Duodenal mucosa (tissue), 2 donors: ENCODE measurements at regions not wholly inside any gene's neighbourhood (a gene's known extent, or its start where the extent isn't known, plus 50 kb on each side); places are given as distances from the start of the nearest gene placed in this dataset.

Experiments
- H3K27ac ChIP-seq: one replicate; pipeline ENCODE4 v1.7.0; 2013; ENCODE audit warnings: low read depth, low read length
- H3K27me3 ChIP-seq, 2 donors: one replicate each; pipeline ENCODE4 v1.7.0; 2013; ENCODE audit warnings: low read length in 2 of 2, control low read depth in 1 of 2; ENCODE audit not compliant: insufficient read depth in 2 of 2, control insufficient read depth in 1 of 2
- H3K36me3 ChIP-seq, 2 donors: one replicate each; pipeline ENCODE4 v1.7.0; 2013; ENCODE audit warnings: low read length in 2 of 2, control low read depth in 1 of 2; ENCODE audit not compliant: insufficient read depth in 2 of 2, control insufficient read depth in 1 of 2
- H3K4me1 ChIP-seq, 2 donors: one replicate each; pipeline ENCODE4 v1.7.0; 2013; ENCODE audit warnings: low read length in 2 of 2, control low read depth in 1 of 2; ENCODE audit not compliant: insufficient read depth in 2 of 2, control insufficient read depth in 1 of 2
- H3K4me3 ChIP-seq, 2 donors: one replicate each; pipeline ENCODE4 v1.7.0; 2013; ENCODE audit warnings: low read length in 2 of 2, low read depth in 1 of 2
- H3K9ac ChIP-seq, 2 donors: one replicate each; pipeline ENCODE4 v1.7.0; 2013; ENCODE audit warnings: low read length in 2 of 2, low read depth in 1 of 2
- H3K9me3 ChIP-seq, 2 donors: one replicate each; pipeline ENCODE4 v1.7.0; 2013; ENCODE audit warnings: low read length in 2 of 2, control low read depth in 1 of 2; ENCODE audit not compliant: control insufficient read depth in 1 of 2

- Histone ChIP-seq H3K9me3 (no peaks in the 10 kb centered on the region), H3K4me3 (no peak overlapping the region), H3K27me3 (no peaks in the 10 kb centered on the region), H3K4me1 (no peaks in the 10 kb centered on the region), H3K9ac (no peak overlapping the region), H3K36me3 (no peaks in the 10 kb centered on the region), H3K27ac (no peak overlapping the region)
Observed at GRCh38 chr1:58157256-58157655, 389.3 kb downstream of the OMA1 start.

DNA sequence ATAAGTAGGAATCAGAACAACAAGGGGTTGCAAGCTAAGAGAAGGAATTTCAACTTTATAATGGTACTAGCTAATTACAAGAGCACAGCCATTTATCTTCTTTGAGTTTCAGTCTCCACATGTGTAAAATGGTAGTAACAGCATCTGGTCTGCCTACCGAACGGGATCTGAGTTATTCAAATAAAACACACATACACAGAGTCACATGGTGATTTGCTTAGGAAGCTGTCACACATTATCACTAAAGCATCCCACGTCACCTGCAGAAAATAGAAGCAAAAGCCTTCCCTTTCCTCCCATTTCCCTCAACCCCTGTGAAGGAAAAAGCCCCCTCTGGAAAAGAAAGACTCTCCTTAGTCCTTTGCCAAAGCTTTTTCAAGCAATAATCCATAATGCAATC, 389.7 kb downstream of the OMA1 start:
- Histone ChIP-seq H3K36me3 (no peaks in the 10 kb centered on the region), H3K4me1 (no peaks in the 10 kb centered on the region), H3K4me3 (no peak overlapping the region), H3K9me3 (no peaks in the 10 kb centered on the region), H3K27me3 (no peaks in the 10 kb centered on the region), H3K9ac (no peak overlapping the region), H3K27ac (no peak overlapping the region)

- H3K27ac ChIP-seq = no peak overlapping the region
Observed at GRCh38 chr1:58156124-58156468, 390.4 kb downstream of the OMA1 start.

DNA sequence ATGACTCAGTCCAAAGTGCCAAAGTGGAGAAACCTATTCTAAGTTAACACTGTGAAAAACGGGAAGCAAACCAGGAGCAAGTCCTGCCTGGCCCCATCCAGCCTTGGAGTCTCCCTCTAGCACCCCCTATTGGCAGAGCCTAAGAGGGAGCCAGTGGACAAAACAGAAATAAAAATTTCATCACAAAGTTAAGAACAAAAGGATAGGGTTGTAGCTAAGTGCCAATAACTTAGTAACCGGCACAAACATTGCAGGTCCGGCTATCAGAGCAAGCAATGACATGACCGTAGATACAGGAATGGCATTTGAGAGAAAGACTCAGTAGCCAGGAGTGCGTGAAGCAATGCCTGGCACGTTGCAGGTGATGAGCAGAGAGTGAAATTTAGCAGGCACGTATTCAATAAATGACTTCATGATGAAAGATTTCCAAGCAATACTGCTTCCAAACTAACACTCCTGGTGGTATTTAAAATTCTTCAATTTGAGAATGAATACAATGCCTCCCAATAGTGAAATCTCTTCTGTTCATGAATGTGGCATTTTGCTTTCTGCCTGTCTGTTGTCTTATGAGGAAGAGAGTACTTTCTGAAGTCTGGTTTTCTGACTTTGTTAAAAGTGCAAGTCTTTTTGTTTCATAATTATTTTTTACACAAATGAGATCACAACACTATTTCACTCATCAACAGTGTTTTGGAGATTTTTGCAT, 391.0 kb downstream of the OMA1 start:
- Histone ChIP-seq H3K27ac (no peak overlapping the region), H3K9me3 (no peaks in the 10 kb centered on the region), H3K9ac (no peak overlapping the region), H3K27me3 (no peaks in the 10 kb centered on the region), H3K4me1 (no peaks in the 10 kb centered on the region), H3K4me3 (no peak overlapping the region), H3K36me3 (no peaks in the 10 kb centered on the region)

More at GRCh38 chr1:58156124-58156468, 390.4 kb downstream of the OMA1 start:
- Histone ChIP-seq H3K4me3 (no peak overlapping the region), H3K9ac (no peak overlapping the region), H3K36me3 (no peaks in the 10 kb centered on the region), H3K4me1 (no peaks in the 10 kb centered on the region), H3K9me3 (no peaks in the 10 kb centered on the region), H3K27me3 (no peaks in the 10 kb centered on the region)

DNA sequence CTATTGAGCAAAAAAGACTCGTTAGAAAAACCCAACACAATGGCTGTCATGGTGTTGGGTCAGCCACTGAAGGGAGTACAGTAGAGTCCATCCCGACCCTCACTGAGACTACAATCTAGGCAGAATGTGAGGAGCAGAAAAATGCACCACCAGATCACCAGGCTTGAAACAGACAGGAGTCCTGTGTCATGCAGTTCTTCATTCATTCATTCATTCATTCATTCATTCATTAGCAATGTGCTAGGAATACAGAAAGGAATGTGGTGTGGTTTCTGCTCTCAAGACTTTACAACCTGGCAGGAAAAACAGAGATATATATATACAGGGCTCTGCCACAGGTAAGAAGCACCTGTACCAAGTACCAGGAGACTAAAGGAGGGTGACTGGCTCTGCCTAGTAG, 392.3 kb downstream of the OMA1 start:
- Histone ChIP-seq H3K27me3 (no peaks in the 10 kb centered on the region), H3K4me1 (no peaks in the 10 kb centered on the region), H3K9ac (no peak overlapping the region), H3K36me3 (no peaks in the 10 kb centered on the region), H3K9me3 (no peaks in the 10 kb centered on the region), H3K27ac (no peak overlapping the region), H3K4me3 (no peak overlapping the region)

DNA sequence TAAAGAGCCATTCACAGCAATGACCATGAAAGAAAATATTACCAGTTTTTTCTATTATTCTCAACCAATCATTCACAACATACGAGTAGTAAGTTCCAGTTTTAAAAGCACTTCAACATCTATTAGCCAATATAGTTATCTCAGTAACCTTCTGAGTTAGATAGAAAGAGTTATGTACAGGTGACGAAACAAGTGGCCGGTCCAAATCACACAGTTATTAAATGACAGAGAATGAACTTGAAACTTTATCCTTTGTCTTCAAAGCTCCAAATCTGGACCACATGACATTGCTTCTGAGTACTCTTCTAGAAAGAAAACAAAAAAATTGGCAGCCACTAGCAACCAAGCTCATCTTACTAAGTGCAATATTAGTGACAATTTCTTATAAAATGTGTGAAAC, 393.8 kb downstream of the OMA1 start:
- H3K4me1 ChIP-seq = no peaks in the 10 kb centered on the region
- H3K27ac ChIP-seq = no peak overlapping the region
- H3K9me3 ChIP-seq = no peaks in the 10 kb centered on the region
- no peak overlapping the region for H3K4me3 ChIP-seq
- no peaks in the 10 kb centered on the region for H3K27me3 ChIP-seq
- H3K36me3 ChIP-seq = no peaks in the 10 kb centered on the region
- no peak overlapping the region for H3K9ac ChIP-seq

- H3K36me3 ChIP-seq = no peaks in the 10 kb centered on the region
Observed at GRCh38 chr1:58149271-58149812, 397.2 kb downstream of the OMA1 start.

DNA sequence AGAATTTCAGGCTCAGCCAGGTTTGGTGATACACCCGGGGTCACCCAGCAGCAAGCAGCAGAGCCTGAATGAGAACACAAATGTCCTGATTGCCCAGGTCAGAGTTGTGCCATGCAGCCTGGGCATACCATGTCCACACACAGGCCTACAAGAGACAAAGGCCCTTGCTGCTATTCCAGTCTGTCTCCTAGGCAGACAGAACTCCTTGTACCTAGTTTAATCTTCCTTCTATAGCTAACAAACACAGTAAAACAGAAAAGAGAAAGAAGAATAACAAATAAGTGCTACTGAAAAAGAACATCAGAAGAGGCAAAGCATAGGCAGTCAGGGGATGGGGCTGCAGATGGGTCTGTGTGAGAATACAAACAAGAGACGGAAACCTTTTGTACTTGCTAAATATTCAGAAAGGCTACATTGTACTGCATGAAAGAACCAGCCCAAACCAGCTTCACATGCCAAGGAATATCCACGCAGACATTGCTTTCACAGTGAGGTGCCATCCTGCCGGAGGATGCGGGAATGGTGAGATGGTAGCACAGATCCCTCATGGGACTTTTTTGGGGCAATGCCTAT, 401.7 kb downstream of the OMA1 start:
- Histone ChIP-seq H3K4me1 (no peaks in the 10 kb centered on the region), H3K27me3 (no peaks in the 10 kb centered on the region), H3K9me3 (no peaks in the 10 kb centered on the region), H3K27ac (no peak overlapping the region), H3K4me3 (no peak overlapping the region), H3K36me3 (no peaks in the 10 kb centered on the region), H3K9ac (no peak overlapping the region)

More at GRCh38 chr1:58149271-58149812, 397.2 kb downstream of the OMA1 start:
- H3K9me3 ChIP-seq = no peaks in the 10 kb centered on the region
- no peak overlapping the region for H3K9ac ChIP-seq
- no peak overlapping the region for H3K27ac ChIP-seq
- H3K4me3 ChIP-seq = no peak overlapping the region
- H3K4me1 ChIP-seq = no peaks in the 10 kb centered on the region
- H3K27me3 ChIP-seq = no peaks in the 10 kb centered on the region

DNA sequence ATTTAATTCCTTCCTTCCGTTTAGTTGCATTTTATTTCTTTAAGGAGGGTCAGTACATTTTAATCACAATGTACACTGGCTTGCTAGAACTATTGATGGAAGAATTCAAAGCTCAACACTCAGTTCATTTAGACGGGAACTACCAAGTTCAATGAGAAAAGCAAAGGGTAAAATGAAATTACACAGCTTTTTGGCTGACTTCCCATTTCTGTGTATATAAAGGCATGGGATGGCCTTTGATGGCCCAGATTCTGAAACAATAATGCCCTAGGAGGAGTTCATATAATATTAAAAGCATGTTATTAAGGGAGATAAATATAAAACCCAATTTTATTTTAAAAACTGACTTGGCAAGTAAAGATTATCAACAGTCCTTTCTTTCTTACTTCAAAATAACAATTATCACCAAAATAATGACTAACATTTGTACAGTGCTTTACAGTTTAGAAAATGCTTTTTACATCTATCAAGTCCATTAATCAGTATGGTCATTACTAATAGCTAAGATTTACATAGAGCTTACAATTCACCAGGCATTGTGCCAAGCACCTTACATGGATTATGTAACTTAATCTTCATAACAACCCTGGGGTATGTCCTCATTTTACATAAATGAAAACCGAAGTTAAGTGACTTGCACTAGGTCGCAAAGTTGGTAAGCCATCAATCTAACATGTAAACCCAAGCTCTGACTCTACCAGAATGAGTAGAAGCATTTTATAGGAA, 402.4 kb downstream of the OMA1 start:
- no peak overlapping the region for H3K9ac ChIP-seq
- no peaks in the 10 kb centered on the region for H3K4me1 ChIP-seq
- no peaks in the 10 kb centered on the region for H3K36me3 ChIP-seq
- H3K9me3 ChIP-seq = no peaks in the 10 kb centered on the region
- H3K27ac ChIP-seq = no peak overlapping the region
- no peak overlapping the region for H3K4me3 ChIP-seq
- no peaks in the 10 kb centered on the region for H3K27me3 ChIP-seq

GRCh38 chr1:58136387-58136786, 410.1 kb downstream of the OMA1 start:
- no peaks in the 10 kb centered on the region for H3K36me3 ChIP-seq
- H3K27me3 ChIP-seq = no peaks in the 10 kb centered on the region
- no peak overlapping the region for H3K27ac ChIP-seq
- H3K9ac ChIP-seq = no peak overlapping the region
- no peaks in the 10 kb centered on the region for H3K4me1 ChIP-seq
- no peaks in the 10 kb centered on the region for H3K9me3 ChIP-seq
- H3K4me3 ChIP-seq = no peak overlapping the region
